ENCODE measurements at regions not wholly inside any gene's neighbourhood (a gene's known extent, or its start where the extent isn't known, plus 50 kb on each side); places are given as distances from the start of the nearest gene placed in this dataset.
A peak's percentile ranks its signal among the peaks of the same experiment; 100 is the strongest.

DNA sequence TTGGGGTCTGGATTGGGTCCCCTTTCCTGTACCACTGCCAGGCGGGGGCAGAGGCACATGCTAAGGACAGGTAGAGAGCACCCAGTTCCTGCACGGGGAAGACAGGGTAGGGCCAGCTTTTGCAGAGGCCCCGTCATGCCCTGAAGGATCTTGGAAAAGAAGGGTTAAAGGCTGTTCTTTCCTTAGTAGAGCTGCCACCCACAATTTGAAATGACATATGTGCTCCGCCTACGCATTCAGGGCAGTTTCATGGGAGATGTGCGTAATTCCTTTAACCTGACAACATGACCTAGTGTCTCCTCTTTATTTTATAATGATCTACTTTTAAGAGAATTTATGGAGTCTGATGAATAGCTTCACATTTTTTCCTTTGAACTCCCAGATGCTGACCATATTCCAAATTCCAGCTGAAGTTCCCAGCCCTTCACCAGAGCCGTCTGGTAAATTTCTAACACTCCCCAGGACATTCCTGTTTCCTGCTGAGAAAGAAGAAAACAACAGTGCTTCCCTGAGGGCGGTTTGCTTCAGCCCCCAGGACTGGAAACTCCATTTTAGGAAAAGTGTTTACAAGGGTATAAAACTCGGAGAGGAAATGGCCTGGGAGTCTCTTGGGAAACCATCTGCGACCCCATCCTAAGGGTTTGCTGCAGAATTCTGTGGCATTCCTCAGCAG lies 58.9 kb upstream of the PLEKHG3 start:
- TF ChIP-seq, protein P1, sequence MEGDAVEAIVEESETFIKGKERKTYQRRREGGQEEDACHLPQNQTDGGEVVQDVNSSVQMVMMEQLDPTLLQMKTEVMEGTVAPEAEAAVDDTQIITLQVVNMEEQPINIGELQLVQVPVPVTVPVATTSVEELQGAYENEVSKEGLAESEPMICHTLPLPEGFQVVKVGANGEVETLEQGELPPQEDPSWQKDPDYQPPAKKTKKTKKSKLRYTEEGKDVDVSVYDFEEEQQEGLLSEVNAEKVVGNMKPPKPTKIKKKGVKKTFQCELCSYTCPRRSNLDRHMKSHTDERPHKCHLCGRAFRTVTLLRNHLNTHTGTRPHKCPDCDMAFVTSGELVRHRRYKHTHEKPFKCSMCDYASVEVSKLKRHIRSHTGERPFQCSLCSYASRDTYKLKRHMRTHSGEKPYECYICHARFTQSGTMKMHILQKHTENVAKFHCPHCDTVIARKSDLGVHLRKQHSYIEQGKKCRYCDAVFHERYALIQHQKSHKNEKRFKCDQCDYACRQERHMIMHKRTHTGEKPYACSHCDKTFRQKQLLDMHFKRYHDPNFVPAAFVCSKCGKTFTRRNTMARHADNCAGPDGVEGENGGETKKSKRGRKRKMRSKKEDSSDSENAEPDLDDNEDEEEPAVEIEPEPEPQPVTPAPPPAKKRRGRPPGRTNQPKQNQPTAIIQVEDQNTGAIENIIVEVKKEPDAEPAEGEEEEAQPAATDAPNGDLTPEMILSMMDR (IDR thresholded peaks at IDR 0.05) = no peak
- TF ChIP-seq POLR2A (IDR thresholded peaks at IDR 0.05) (no peak), EP300 (IDR thresholded peaks at IDR 0.05) (peak; percentile 42 to 72)

Measured in tibial nerve (tissue), 4 donors.